ENCODE measurements at regions not wholly inside any gene's neighbourhood (a gene's known extent, or its start where the extent isn't known, plus 50 kb on each side); places are given as distances from the start of the nearest gene placed in this dataset.
A peak's percentile ranks its signal among the peaks of the same experiment; 100 is the strongest.

DNA sequence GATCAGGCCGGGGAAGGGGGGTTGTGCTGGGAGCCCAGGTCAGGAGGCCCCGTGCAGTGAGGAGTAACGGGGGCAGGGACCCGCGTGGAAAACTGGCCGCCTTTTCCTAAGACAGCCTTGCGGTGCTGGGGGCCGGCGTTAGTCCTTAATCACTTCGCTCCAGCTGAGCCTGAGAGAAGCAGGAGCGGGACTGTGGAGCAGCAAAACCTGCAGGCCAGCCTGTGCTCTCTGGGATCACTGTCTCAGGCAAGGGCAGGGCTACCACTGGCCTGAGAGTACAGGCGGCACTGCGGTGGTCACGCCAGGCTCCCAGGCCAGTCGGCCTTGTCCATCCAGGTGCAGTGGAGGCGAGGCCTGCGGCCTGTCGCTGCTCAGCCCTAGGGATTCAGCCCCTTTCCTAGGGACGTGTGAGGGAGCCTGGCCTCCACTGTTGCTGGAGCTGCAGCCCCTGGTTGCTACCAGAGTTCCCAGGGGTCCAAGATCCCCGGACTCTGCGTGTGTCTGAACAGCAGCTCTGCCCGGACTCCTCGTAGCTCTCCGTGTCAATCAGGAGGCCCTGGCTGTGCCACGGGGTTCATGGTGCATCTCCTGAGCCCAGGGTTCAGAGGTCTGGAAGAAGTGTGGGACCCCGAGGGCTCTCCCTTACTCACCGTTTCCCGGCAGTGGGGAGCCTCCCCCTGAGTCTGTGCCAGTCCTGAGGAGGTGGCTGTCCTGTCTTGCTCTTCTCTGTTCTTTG is 2141.7 kb upstream of the TENM3 start:
- DNase-seq: no peak

GRCh38 chr4:180103794-180104193 is 2139.4 kb upstream of the TENM3 start:
- DNase-seq: no peak

- no peak for DNase-seq
Measured at GRCh38 chr4:180105362-180105761, 2137.8 kb upstream of the TENM3 start.

DNA sequence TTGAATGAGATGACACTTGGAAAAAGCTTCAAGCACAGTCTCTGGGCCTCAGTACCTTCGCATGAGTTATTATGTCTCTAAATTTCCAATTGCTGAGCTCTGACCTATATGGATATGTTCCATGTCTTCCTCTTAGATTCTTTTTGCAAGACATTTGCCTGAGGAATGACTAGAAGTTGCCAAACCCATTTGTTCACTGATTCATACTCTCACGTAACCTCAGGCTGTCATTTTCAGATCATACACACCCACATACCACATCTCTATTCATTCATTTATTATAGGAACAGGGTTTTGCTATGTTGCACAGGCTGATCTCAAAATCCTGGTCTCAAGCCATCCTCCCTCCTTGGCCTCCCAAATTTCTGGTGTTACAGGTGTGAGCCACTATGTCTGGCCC is 2137.1 kb upstream of the TENM3 start:
- DNase-seq: no peak

GRCh38 chr4:180106997-180107396 is 2136.2 kb upstream of the TENM3 start:
- DNase-seq: no peak

DNA sequence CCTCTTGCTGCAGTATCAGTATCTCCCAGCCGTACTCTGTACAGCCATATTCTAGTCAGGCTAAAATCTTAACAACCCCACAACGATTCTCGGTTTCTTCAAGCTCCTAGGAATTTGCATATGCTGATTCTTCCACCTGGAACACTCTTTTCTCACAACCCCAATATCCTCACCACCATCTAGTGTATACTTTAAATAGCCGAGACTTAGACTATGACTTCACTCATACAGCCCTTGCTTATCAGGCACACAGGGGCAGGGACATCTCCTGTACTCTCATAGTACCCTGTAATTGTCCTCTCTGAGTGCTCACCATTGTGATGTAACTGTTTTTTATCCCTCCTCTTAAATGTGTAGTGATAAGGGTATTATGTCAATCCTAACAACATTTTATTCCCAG is 2126.4 kb upstream of the TENM3 start:
- DNase-seq: no peak

DNA sequence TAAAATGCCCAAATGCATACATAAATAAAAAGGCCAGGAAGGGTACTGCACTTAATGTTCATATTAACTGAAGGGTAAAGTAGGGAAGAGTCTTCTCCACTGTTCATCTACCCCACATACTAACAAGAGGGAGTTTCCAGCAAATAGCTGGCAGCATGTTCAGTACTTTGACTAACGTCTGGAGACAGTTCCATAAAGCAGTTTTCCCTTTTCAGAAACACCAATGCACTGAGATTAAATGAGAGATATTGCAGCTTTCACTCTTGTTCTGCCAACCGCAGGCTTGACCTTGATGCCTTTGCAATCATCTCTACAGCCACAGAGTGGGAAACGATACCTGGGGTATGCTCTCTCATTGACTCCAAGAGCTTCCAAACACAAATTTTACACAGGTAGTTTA is 2123.1 kb upstream of the TENM3 start:
- no peak for DNase-seq

GRCh38 chr4:180134091-180134866 is 2108.9 kb upstream of the TENM3 start:
- no peak for DNase-seq

GRCh38 chr4:180141734-180142133 is 2101.5 kb upstream of the TENM3 start:
- no peak for DNase-seq

DNA sequence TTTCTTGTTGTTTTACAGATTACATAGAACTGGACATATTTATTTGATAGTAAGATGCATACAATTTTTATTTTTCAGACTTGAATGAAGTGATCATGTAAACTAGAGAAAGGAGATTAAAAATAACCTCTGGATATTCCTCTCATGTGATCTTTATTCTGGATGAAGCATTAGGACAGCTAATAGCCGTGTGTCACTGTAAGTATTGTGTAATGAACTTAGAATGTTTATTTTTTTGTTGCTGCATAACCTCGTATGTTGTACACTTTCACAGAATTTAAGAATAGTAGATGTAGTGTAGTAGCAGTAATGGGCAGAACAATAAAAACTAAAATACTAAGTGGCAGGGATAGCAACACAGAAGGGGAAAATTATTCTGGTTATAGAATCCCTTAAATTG is 2094.5 kb upstream of the TENM3 start:
- DNase-seq: no peak

DNA sequence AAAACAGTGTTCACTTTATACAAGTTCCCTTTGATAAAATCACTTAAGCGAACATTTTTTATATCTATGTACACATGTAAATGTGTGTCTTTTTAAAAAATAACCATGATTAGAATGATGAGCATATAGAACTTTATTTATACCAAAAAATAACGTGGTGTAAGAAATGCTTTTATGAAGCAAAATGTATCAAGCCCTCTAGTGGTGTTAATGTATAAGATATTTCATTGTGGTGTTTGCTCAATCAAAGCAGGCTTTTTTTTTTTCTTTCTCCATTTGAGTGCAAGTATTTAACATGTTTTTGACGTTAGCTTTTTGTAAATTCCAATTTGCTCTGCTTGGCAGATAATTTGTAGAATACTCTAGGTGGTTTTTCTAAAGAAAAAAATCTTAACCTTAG is 2092.4 kb upstream of the TENM3 start:
- DNase-seq: peak; percentile 36

DNA sequence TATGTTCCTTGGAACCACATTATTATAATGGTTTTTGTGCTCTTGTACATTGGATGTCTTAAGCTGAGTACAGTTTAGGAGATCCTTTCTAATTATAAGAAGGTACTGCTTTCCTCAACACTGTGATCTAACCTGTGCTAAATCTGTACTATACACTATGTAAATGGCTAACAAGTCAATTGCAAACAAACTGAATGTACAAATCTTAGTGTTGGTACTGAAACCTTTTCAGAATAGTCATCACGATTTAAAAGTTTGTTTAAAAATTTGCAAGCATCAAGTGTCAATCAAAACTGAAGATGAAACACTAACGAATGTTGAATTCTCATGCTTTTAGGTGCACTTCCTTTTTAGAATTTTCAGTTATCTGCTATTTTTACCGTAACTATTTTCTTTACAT is 2090.4 kb upstream of the TENM3 start:
- no peak for DNase-seq

GRCh38 chr4:180153587-180153986 is 2089.6 kb upstream of the TENM3 start:
- DNase-seq: no peak

GRCh38 chr4:180156684-180157083 is 2086.5 kb upstream of the TENM3 start:
- no peak for DNase-seq

GRCh38 chr4:180160195-180160983 is 2082.8 kb upstream of the TENM3 start:
- no peak for DNase-seq

DNA sequence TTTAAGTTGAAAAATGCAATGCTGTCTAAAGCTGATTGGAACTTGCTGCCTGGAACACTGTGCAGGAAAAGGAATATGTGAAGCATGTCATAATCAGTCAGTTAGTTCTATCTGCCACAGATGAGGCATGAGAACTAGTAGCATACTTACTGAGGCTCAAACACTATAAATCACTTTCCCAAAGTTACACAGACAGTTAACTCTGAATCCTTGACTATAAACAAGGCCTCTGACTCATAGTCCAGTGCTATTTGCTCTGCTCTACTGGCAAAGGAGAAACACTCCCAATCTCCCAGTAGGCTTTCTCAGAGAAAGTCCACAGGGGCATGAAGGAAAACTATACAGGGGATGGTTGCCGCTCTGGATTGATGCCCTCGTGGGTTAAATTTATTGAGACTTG is 2078.4 kb upstream of the TENM3 start:
- no peak for DNase-seq

GRCh38 chr4:180169394-180169793 is 2073.8 kb upstream of the TENM3 start:
- no peak for DNase-seq

GRCh38 chr4:180169966-180170365 is 2073.2 kb upstream of the TENM3 start:
- DNase-seq: no peak

- no peak for DNase-seq
Measured at GRCh38 chr4:180179146-180179545, 2064.1 kb upstream of the TENM3 start.

DNA sequence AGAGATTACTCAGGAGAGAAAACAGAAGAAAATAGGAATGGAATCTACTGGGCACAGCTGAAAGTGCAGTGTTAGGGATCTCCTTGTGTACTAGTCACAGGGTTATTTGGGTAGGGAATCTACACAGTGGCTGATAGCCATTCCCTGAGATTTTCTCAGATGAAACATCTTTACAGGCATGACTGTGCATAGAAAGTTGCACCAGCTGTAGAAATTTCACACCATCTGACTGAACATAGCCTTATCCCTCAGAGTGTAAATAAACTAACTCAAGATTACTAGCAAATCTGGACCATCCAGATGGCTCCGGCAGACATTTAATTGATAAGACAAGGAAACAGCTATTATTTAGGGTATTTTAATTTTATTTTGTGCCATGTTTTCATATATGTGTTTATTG is 2053.5 kb upstream of the TENM3 start:
- no peak for DNase-seq

DNA sequence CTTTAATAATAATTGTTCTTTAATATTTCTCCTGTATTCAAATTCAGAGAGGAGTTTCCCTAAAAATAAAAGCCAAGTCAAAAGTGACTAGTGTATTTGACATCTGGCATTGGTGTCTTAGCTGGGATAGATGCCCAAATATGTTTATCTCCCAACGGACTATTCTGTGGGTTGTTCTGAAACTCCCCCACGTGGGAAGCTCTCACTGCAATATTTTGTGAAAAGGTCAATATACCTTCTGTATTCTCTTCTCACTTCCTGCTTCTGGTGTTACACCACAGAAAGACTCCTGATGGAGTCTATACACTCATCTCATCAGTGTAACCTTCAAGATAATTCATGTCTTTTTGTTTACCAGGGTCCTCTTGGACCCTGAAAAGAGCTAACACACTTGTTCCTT is 2052.8 kb upstream of the TENM3 start:
- DNase-seq: no peak

- no peak for DNase-seq
Measured at GRCh38 chr4:180197471-180197870, 2045.7 kb upstream of the TENM3 start.

- no peak for DNase-seq
Measured at GRCh38 chr4:180203349-180203748, 2039.9 kb upstream of the TENM3 start.

- no peak for DNase-seq
Measured at GRCh38 chr4:180205276-180205675, 2037.9 kb upstream of the TENM3 start.
